ENCODE measurements at regions not wholly inside any gene's neighbourhood (a gene's known extent, or its start where the extent isn't known, plus 50 kb on each side); places are given as distances from the start of the nearest gene placed in this dataset.

- TF ChIP-seq CBX5 (IDR thresholded peaks at IDR 0.05; ENCODE audit: low read depth, low read length) (no peak), HDAC2 (IDR thresholded peaks at IDR 0.05; ENCODE audit: borderline replicate concordance in 1 of 2, low read depth in 2 of 2, low read length in 2 of 2) (no peak), USF2 (IDR thresholded peaks at IDR 0.05; ENCODE audit: low read length) (no peak), MAX (IDR thresholded peaks at IDR 0.05) (no peak)
Measured at GRCh38 chr22:27564806-27565205, 236.8 kb downstream of the MN1 start (continued).

Data from H1 (cell line).